HG02938 (cell line): ENCODE measurements at regions not wholly inside any gene's neighbourhood (a gene's known extent, or its start where the extent isn't known, plus 50 kb on each side); places are given as distances from the start of the nearest gene placed in this dataset.
A peak's percentile ranks its signal among the peaks of the same experiment; 100 is the strongest.

Experiments
- ATAC-seq: cut with Tn5 transposase; IDR thresholded peaks from one replicate; pipeline ENCODE4 v1.9.1; 2021; ENCODE audit warnings: mild to moderate bottlenecking, moderate library complexity; ENCODE audit not compliant: unreplicated experiment

GRCh38 chr2:21251216-21251980, 127.6 kb downstream of the TDRD15 start:
- no peak for ATAC-seq

DNA sequence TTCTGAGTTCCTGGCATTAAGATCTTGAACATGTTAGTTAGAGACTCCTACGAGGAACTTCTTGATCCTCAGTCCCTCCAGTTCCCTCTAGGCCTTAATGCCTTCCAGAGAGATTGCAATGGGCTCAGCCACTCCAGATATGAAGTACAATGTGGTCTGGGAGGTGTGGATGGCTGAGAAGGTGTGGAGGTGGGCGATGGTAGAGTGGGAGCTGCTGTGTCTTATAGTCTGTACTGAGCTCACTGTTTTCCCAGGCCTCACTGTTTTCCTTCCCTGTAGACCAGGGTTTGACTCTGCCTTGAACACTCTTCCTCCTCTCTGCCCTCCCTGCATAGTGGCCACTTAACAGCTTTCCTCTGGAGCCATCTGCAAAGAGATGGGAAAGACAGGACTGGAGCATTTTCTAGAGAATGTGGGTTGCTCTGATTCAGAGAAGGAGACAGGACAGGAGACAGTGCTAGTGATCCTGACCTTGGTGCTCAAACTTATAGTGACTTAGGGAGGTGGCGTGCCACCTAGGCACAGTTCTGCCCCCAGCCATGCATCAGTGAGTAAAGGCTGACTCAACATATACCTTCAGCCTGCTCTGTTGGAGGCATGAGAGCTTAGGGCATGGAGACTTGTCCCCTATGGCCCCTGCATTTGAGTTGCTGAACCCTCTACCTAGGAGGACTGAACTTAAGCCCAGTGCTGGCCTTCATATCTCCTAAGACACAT, 129.7 kb downstream of the TDRD15 start:
- ATAC-seq: no peak

DNA sequence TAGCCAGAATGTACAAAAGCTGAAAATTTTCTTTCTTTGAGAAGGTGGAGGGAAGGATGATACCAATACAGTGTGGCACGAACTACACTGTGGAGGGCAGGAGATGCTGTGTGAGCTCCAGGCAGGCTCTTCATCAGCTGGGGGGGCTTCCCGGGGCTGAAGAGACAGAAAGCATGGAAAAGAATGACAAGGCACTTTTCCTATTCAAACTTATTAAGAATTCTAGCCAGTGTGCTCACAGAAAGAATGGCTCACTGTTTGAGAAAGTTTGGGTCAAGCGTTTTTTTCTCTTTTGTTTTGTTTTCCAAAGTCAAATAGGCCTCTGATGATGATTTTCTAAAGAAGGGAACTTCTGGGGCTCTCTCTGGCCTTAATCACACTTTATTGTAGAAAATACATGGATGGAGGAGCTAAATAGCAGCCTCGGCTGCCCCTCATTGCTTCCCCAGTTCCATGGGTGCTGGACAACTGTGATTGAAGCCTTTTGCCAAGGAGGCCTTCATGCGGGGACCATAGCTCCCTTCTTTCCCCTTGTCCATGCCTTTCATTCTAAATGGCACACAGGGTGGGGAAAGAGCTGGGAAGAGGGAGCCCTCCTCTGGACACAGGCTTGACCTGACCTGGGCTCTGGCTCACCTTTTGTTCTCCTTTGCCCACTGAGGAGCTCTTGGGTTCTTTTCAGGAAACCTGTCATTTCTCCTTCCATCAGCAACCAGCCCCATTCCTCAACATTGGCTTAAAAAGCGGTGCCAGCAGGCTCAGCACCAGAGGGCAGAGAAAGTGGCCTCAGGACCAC, 130.6 kb downstream of the TDRD15 start:
- ATAC-seq: no peak

DNA sequence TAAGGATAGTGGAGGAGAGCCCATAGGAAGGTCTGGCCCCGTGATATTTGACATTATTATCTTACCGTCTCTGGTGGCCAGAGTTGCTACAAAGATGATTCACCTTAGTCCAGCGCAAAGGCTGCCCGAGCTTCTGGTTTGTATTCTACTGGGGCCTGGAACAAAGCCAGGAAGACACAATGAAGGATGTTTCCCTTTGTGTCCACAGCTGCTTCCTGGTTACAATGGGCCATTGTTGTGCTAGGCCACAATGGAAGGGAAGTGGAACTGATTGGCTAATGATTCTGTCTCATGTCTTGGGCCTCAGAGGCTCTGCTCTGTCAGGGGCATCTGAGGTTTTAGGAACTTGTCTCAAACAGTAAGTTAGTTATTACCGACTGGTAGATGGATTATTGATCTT, 132.2 kb downstream of the TDRD15 start:
- ATAC-seq: peak; percentile 87

DNA sequence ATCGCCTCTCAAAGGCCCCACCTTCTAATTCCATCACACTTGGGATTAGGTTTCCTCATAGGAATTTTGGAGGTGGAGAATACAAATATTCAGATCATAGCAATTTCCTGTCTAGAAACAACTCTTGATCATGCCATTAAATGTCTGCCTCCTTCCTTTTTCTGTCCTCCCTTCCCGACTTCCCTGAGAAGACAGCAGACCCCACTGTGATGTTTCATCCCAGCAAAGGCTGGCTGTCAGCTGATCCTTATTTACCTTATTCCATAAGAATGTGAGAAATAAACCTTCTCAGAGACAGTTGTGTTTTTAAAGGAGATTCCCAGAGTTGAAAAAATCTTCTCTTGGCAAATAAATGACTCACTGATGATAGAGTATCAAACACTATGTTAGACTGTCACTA, 133.9 kb downstream of the TDRD15 start:
- ATAC-seq: no peak

DNA sequence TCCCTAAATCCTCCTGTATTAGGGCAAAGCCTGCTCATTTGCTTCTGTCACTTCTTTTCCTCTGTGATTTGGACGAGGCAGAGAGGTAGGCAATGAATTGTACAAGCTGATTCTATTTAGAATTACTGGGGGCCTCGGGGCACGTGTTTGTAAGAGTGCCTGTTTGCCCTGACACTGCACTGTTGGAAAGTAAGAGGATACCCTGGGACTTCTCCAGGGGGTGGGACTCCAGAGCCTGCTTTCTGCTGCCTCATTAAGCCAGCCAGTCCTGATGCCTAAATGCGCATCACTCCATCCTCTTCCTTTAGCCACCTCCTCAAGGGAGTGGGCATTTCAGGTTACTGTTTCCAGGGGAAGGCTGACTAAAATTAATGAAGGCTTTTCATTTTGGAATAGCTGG, 134.3 kb downstream of the TDRD15 start:
- no peak for ATAC-seq

- no peak for ATAC-seq
These were observed 136.5 kb downstream of the TDRD15 start for GRCh38 chr2:21260311-21260710.

GRCh38 chr2:21261591-21261990, 137.8 kb downstream of the TDRD15 start:
- ATAC-seq: no peak

- ATAC-seq: no peak
These were observed 138.7 kb downstream of the TDRD15 start for GRCh38 chr2:21262426-21262940.

DNA sequence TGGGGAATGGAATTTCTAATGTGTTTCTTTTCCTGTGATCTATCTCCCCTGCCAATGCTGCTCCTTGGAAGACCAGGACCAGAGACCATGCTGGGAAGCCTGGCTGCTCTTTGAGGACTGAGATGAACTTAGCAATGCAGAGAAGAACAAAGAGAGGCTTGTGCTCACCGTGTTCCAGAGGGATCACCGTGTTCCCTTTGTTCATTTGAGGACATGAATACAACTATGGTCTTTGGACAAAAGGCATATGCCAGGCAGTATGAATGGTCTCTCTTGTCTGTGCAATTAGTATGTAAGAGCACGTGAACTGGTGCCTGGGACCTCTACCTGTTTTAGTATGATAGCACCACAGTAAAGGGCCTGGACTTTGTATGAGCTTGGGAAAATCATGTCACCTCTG, 139.9 kb downstream of the TDRD15 start:
- no peak for ATAC-seq

DNA sequence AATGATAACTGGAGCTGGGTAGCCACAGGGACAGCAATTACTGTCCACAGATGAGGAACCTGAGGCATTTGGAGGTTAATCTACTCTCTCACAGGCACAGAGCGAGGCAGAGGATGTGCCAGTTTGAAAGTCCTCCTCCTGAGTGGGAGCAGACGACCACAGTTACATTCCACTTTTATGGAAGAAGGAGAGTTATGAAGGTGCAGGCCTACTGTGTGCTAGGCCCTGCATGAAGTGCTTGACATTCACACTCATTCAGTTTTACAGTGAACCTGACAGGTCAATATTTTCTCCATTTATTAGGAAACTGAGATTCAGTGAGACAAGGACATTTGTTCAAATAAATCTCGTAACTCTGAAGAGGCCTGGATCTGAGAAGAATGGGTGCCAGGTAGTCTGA, 142.0 kb downstream of the TDRD15 start:
- no peak for ATAC-seq

DNA sequence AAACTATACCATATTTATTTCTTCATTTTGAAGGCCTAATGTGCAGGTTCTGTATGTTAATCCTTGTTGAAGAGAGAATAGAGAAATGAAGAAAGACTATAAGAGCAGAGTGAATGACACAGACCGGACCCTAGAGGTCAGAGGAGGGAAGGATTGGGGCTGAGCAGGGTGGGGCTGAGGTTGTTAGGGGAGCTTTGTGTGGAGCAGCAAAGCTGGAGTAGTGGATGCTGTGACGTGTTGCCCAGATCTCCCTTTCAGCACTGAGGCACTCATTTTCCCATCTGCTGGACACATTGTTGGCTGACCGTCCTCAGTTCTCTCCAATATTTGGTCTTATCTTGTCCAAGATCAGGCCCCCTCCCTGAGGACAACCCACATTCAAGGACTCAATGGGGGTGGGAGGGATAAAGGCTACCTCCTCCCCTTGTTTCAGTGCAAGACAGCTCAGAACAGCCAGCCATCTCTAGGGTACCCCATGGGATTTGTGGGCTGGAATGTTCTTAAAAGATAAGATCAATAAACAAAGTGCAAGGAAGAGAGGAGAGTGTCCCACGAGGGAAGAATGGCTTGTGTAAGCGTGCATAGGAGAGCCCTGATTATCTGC, 143.6 kb downstream of the TDRD15 start:
- no peak for ATAC-seq

- no peak for ATAC-seq
These were observed 144.6 kb downstream of the TDRD15 start for GRCh38 chr2:21268197-21268877.

- ATAC-seq: no peak
These were observed 145.1 kb downstream of the TDRD15 start for GRCh38 chr2:21268878-21269224.

GRCh38 chr2:21269382-21269781, 145.6 kb downstream of the TDRD15 start:
- ATAC-seq: no peak

DNA sequence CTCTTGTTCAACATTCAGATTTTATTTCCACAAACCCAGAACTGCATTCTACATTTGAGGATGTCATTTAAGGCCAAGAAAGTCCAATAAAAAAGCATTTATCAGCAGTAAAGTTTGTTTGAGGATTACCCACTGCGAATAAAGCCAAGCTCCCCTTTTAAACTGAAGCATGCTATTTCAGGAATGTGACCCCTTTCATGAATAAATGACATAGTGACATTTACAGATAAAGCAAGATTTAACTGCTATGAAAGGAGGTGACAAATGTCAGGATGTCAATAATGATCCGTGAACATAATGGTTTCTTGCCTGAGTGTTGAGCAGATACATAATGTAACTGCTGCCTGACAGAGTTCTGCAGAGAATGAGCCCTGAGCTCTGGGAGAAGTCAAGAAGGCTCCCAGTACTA, 146.3 kb downstream of the TDRD15 start:
- ATAC-seq: no peak

DNA sequence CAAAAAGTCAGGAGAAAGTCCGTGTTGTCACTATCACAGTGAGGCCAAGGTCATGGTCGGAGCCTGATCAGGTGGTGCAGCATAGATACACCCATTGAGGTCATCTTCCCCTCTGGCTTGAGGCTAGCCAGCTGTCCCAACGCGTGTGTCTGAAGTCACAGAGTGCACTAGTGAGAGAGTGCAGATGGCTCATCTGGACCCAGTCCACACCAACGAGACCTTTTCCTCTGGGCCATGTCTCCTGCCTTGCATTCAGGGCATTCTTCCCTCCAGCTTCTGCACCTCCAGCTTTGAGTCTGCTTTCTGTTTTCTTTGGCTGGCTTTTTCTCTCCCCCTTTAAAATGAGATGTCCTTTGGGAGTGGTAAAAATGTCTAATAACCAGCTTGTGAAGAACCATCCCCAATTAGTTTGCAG, 146.9 kb downstream of the TDRD15 start:
- no peak for ATAC-seq

GRCh38 chr2:21276163-21276562, 152.4 kb downstream of the TDRD15 start:
- ATAC-seq: no peak

DNA sequence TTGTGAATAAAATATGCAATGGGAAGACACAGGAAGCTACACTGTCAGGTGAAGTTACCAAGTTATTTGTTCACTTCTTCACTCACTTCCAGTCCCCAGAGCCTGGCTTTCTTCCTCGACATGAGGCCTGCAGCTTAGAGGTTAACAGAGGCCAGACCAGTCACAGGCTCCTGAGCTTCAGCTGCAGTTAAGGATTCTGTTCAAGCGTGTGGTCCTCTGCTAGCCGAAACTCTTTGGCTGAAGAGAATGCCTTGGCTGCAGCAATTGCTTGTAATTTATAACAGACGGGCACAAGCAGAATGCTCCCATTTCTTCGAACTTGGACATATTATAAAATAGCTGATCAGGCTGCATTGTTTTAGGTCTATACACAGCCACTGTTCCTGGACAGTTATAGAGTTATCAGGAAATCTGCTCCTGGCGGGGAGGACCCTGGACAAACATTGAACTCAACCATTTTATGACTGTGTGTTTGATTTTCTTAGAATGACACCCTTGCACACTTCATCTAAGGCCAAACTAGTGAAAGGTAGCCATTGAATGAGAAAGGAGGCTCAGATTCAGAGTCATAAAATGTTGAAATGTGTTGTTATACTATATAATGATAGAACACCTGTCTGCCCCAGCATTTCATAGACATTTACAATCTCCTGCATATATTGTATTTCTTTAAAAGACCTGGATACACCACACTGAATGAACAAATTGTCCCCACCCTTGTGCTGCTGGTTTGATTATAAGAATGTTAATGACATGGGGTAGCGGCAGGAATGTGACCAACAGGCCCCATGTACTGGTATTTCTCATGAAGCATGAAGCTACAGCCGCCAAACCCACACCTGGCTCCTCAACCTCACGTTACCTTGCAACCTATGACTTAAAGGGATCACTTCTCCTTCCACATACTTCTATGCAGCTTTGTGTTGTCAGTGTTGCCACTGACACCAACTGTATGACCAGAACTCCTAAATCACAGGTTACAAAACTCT, 153.6 kb downstream of the TDRD15 start:
- no peak for ATAC-seq
